RKO (cell line): ENCODE measurements at regions not wholly inside any gene's neighbourhood (a gene's known extent, or its start where the extent isn't known, plus 50 kb on each side); places are given as distances from the start of the nearest gene placed in this dataset.
A peak's percentile ranks its signal among the peaks of the same experiment; 100 is the strongest.

Source experiments
- DNase-seq: peaks from one replicate; pipeline ENCODE4 v3.0.0-alpha.2; 2016; ENCODE audit warnings: low spot score

- DNase-seq, result no peak
Measured at GRCh38 chr3:178397836-178398235, 138.4 kb upstream of the KCNMB2 start.

GRCh38 chr3:178404961-178405360, 131.3 kb upstream of the KCNMB2 start:
- DNase-seq, result no peak

- DNase-seq, result no peak
Measured at GRCh38 chr3:178405531-178405930, 130.7 kb upstream of the KCNMB2 start.

- no peak for DNase-seq
Measured at GRCh38 chr3:178406206-178406605, 130.0 kb upstream of the KCNMB2 start.

GRCh38 chr3:178415384-178415783, 120.9 kb upstream of the KCNMB2 start:
- no peak for DNase-seq

- DNase-seq, result no peak
Measured at GRCh38 chr3:178417736-178418135, 118.5 kb upstream of the KCNMB2 start.

GRCh38 chr3:178419071-178419470, 117.2 kb upstream of the KCNMB2 start:
- DNase-seq, result peak; percentile 31

- DNase-seq, result no peak
Measured at GRCh38 chr3:178420033-178420432, 116.2 kb upstream of the KCNMB2 start.

GRCh38 chr3:178421069-178421468, 115.2 kb upstream of the KCNMB2 start:
- no peak for DNase-seq

GRCh38 chr3:178422406-178422805, 113.8 kb upstream of the KCNMB2 start:
- no peak for DNase-seq

- no peak for DNase-seq
Measured at GRCh38 chr3:178428037-178428436, 108.2 kb upstream of the KCNMB2 start.

GRCh38 chr3:178434206-178434805, 101.9 kb upstream of the KCNMB2 start:
- DNase-seq, result peak; percentile 32

GRCh38 chr3:178435575-178435974, 100.7 kb upstream of the KCNMB2 start:
- no peak for DNase-seq

- DNase-seq, result peak; percentile 63
Measured at GRCh38 chr3:178436773-178437172, 99.5 kb upstream of the KCNMB2 start.

- no peak for DNase-seq
Measured at GRCh38 chr3:178437236-178437635, 99.0 kb upstream of the KCNMB2 start.

- DNase-seq, result peak; percentile 41
Measured at GRCh38 chr3:178439504-178439903, 96.7 kb upstream of the KCNMB2 start.

GRCh38 chr3:178440043-178440442, 96.2 kb upstream of the KCNMB2 start:
- no peak for DNase-seq

- DNase-seq, result peak; percentile 34
Measured at GRCh38 chr3:178443634-178444033, 92.6 kb upstream of the KCNMB2 start.

- no peak for DNase-seq
Measured at GRCh38 chr3:178445139-178445538, 91.1 kb upstream of the KCNMB2 start.

GRCh38 chr3:178446059-178446458, 90.2 kb upstream of the KCNMB2 start:
- no peak for DNase-seq

- no peak for DNase-seq
Measured at GRCh38 chr3:178450476-178450875, 85.8 kb upstream of the KCNMB2 start.

GRCh38 chr3:178451799-178452198, 84.4 kb upstream of the KCNMB2 start:
- no peak for DNase-seq

- no peak for DNase-seq
Measured at GRCh38 chr3:178454726-178455125, 81.5 kb upstream of the KCNMB2 start.

GRCh38 chr3:178455226-178455625, 81.0 kb upstream of the KCNMB2 start:
- no peak for DNase-seq

GRCh38 chr3:178455946-178456345, 80.3 kb upstream of the KCNMB2 start:
- no peak for DNase-seq
